OCI-LY3 (cell line): ENCODE measurements at regions not wholly inside any gene's neighbourhood (a gene's known extent, or its start where the extent isn't known, plus 50 kb on each side); places are given as distances from the start of the nearest gene placed in this dataset.

Experiments
- CTCF ChIP-seq: fragments of 200-600, 300-600 bp; sonication (generic); IDR thresholded peaks from 2 replicates; pipeline ENCODE4 v1.5.1; 2014; ENCODE audit warnings: antibody characterized with exemption, low read length, low read depth
- EZH2phosphoT487 ChIP-seq: fragments of 200-600 bp; shearing (Covaris generic); IDR thresholded peaks from 2 replicates; pipeline ENCODE4 v1.6.1; 2018; ENCODE audit warnings: antibody characterized with exemption, mixed run types, low read depth

GRCh38 chr10:117698809-117699208 is 156.3 kb downstream of the EMX2 start:
- TF ChIP-seq CTCF (no peak), EZH2phosphoT487 (no peak)
